ENCODE measurements at regions not wholly inside any gene's neighbourhood (a gene's known extent, or its start where the extent isn't known, plus 50 kb on each side); places are given as distances from the start of the nearest gene placed in this dataset.
"Not testable (repeated sequence)": the region's sequence is repeated elsewhere in the genome, so short reads cannot be mapped to it uniquely, and the experiment has no call there.

GRCh38 chr4:79663141-79663540 lies 255.1 kb upstream of the GK2 start:
- DNase-seq (ENCODE audit: low read depth, low spot score): no peak

DNA sequence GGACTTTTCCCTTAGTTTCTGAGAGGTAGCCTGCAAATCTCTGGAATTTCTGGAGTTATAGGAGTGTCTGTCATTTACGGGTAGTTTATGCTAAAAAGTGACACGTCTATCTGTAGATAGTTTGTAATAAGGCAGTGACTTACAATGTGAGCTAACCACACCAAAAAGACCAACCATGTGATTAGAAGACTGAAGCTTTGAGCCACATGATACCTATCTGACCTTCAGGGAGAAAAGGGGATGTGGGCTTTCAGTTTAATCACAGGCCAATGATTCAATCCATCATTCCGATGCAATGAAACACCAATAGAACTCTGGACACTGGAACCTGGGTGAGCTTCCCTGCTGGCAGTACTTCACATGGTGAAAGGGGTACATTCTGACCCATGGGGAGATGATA lies 254.6 kb upstream of the GK2 start:
- DNase-seq (ENCODE audit: low read depth, low spot score): no peak

GRCh38 chr4:79661196-79661595 lies 253.2 kb upstream of the GK2 start:
- DNase-seq (ENCODE audit: low read depth, low spot score): no peak

- DNase-seq (ENCODE audit: low read depth, low spot score): not testable (repeated sequence)
These were observed 251.4 kb upstream of the GK2 start for GRCh38 chr4:79659308-79659870.

GRCh38 chr4:79657379-79657778 lies 249.4 kb upstream of the GK2 start:
- no peak for DNase-seq (ENCODE audit: low read depth, low spot score)

GRCh38 chr4:79653871-79654270 lies 245.8 kb upstream of the GK2 start:
- no peak for DNase-seq (ENCODE audit: low read depth, low spot score)

DNA sequence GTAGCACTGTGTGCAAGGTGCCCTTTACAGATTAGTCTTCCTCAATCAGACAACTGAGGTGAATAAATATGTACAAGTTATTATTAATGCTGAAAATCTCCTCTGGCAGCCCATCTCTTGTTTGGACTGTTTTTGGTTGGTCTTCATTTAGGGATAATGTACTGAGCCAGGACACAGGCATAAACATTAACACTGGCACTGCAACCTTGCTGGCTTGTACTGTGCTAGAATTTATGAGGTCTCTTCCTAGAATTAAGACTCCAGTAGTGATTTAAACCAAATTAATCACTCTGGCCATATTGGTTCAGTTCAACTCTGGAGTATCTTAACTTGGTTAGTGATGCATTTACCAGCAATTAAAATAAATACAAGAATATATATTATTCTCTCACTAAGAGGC lies 244.7 kb upstream of the GK2 start:
- no peak for DNase-seq (ENCODE audit: low read depth, low spot score)

DNA sequence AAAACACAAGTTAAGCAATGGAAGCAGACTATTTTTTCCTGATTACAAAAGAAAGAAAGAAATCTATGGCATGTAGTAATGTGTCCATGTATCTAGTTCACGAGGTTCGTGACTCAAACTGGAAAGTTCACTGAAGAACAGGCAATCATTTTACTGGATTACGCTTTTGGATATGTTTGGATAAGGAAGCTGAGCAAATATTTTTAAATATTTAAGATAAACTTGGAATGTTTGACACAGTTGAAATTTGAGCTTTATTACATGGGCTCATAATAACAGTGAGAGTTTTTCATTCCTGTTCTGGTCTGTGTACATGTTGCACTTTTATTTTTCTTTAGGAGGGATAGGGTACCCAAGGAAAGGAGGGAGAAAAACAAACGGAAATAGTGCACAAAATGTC lies 244.2 kb upstream of the GK2 start:
- peak; percentile 15 for DNase-seq (ENCODE audit: low read depth, low spot score)

DNA sequence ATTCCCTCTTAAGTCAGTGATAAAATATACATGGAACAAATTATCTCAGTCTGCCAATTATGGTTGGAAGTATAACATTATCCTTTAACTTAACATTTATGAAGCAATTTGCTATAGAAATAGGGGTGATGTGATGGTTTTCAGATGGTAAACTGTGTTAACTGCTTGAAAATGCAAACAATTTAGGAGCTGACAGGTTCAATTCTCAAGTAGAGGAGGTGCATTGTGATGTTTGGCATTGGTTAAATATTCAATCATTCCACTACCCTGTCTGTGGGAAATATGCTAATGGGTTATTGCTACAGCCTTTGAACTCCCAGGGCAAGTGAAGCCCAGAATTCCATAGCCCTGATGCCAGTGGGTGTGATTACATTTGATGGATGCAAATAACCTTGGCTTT lies 243.4 kb upstream of the GK2 start:
- no peak for DNase-seq (ENCODE audit: low read depth, low spot score)

- no peak for DNase-seq (ENCODE audit: low read depth, low spot score)
These were observed 242.9 kb upstream of the GK2 start for GRCh38 chr4:79650794-79651431.

DNA sequence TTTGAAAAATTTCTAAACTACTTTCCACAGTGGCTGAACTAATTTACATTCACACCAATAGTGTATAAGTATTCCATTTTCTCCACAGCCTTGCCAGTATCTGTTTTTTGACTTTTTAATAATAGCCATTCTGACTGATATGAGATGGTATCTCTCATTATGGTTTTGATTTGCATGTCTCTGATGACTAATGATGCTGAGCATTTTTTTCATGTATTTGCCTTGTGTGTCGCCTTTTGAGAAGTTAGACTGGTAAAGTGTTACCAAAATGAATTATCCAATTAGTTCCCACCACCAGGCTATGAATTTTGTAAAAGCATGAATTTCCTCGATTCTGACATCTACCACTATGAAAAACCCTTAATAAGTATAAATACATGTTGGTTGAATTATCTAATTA lies 242.2 kb upstream of the GK2 start:
- no peak for DNase-seq (ENCODE audit: low read depth, low spot score)

GRCh38 chr4:79645942-79646341 lies 237.9 kb upstream of the GK2 start:
- DNase-seq (ENCODE audit: low read depth, low spot score): no peak

DNA sequence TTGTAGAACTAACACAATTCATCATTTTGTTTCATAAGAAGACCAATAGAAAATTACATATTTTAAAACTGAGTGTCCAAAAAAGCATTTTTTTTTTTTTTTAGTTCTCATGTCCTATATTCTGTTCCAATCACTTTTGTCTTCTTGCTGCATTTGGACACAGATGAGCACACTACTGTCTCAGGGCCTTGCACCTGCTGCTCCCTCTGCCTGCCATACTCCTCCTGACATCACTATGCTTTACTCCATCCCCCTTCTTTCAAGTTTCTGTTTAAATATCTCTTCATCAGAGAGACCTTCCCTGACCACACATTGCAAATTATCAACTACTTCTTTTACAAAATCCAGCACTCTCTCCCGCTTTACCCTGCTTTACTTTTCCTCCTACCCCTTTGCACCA lies 230.7 kb upstream of the GK2 start:
- DNase-seq (ENCODE audit: low read depth, low spot score): no peak

GRCh38 chr4:79636991-79637390 lies 229.0 kb upstream of the GK2 start:
- DNase-seq (ENCODE audit: low read depth, low spot score): no peak

DNA sequence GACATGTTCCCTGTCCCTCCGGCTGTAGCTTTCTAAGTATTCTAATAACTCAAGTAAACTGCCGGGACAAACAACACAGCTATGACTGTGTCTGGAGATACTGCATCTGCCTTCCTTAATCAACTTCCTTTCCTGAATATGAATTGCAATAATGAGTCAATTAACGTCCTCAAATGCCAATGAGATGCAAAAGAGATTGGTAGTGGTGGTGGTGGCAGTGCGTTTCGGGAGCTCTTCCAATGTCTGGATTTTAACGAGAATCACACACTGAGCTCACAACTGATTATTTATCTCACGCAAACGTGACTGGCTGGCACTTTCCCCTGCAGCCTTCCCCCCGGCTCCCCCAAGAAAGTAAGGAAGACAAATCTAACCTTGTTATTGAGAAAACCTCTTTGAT lies 226.1 kb upstream of the GK2 start:
- DNase-seq (ENCODE audit: low read depth, low spot score): no peak

- no peak for DNase-seq (ENCODE audit: low read depth, low spot score)
These were observed 224.1 kb upstream of the GK2 start for GRCh38 chr4:79632114-79632513.

GRCh38 chr4:79626611-79627010 lies 218.6 kb upstream of the GK2 start:
- DNase-seq (ENCODE audit: low read depth, low spot score): no peak

DNA sequence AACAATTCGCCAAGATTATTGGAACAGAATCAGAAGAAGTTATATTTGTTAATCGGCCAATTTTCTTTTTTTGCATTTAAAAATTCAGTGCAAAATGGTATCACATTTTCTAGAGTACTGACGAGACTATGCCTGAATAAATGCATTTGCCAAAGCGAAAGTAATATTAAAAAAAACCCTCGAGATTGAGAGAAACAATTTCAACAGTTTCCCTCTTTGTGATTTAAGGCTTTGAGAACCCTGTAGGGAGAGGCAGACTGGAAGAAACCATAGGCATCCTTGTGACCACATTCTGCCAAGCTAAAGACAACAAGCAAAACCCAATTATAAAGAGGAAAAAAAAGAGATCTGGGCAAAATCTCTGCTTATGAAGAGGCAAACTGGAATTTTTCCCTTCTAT lies 218.1 kb upstream of the GK2 start:
- DNase-seq (ENCODE audit: low read depth, low spot score): no peak

DNA sequence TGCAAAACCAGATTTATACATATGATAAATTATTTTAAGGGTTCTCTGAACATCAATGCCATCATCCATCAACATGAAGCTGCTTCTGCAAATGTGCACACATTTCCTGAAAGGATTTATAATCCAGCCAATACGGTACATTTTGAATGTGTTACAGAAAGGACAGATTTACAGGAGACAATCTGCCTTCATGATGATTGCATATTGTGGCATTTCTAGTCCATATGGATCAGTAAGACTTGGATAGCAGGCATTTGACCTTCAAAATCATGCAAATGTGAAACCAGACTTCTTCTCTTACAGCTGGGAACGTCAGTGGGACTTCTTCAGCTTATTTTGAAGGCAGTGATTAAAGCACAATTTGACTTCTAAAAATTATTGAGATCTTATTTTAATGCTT lies 217.3 kb upstream of the GK2 start:
- no peak for DNase-seq (ENCODE audit: low read depth, low spot score)

DNA sequence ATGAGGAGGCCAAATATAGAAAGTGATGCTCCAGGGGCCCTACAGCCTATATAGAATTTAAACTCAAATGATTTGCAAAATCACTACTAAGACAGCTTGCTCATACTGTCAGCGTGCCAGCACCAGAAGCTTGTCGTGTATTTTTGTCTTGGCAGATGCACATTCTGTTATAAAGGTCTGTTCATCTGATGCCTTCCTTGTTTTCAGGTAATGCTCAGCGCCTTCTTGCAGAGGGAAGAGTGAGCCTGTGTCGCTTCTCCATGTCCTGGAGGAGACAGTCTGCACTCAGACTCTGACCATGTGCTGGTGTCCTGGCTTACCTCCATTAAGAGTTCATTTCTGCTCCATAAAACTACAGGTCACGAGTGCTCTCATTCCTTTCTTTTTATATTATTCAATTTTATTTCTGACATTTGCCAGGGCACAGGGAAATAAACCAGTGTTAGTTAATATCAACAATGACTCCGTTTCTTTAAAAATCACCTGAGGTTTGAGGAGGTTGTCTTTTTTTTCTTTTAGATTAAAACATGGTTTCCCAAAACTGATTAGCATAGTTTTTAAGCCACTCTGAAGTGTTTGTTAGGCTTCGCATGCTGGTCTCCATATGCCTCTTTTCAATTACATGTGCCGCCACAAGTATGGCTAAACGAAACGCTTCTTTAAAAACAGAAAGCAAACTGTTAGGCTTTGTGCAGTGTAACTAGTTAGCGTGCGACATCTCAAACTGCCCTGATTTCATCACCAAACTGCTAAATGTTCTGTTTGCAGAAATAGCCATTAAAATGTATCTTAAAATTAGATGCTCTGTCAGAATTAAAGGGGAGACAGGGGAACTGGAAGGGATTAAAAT lies 215.2 kb upstream of the GK2 start:
- no peak for DNase-seq (ENCODE audit: low read depth, low spot score)

DNA sequence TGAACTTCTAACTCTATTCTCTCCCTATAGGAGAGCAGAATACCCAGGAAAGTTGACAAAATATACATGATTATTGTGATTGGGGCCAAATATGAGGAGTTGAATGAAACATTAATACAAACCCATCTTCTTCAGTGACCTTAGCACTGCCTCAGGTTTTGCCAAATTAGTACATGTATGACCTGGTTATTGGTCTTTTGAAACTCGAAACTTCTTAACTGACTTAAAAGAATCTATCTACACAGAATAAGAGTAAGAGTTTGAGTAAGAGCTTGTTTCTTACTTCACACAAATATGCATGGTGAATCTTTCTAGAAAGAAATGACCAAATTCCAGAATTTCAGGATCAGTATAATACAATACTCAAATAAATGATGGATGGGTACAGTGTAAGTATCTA lies 213.0 kb upstream of the GK2 start:
- no peak for DNase-seq (ENCODE audit: low read depth, low spot score)

DNA sequence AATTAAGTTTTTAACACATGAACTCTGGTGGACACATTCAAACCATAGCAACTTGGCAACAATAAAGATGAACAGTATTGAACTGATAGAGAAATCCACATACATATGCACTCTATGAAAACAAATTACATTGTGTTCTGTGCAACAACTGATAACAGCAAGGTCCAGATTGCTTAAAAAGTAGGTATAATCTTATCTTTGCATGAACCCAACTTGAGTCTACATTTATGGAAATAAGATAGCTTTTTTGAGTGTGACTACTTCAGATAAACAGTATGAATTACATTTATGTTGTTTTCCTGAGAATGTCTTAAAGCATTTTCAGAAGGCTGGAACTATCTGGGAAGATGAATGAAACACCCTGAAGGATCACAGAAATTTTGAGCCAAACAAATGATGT lies 212.6 kb upstream of the GK2 start:
- DNase-seq (ENCODE audit: low read depth, low spot score): no peak

- no peak for DNase-seq (ENCODE audit: low read depth, low spot score)
These were observed 205.4 kb upstream of the GK2 start for GRCh38 chr4:79613269-79613935.
